ENCODE measurements at regions not wholly inside any gene's neighbourhood (a gene's known extent, or its start where the extent isn't known, plus 50 kb on each side); places are given as distances from the start of the nearest gene placed in this dataset.
A peak's percentile ranks its signal among the peaks of the same experiment; 100 is the strongest.

- Histone ChIP-seq H3K14ac (replicated peaks; ENCODE audit: low read depth, low read length) (no peak overlapping the region), H3K56ac (ENCODE audit: extremely low read depth, insufficient read depth, low read length) (no peak overlapping the region), H4K5ac (ENCODE audit: low read depth, low read length) (no peak overlapping the region), H2BK20ac (ENCODE audit: low read depth, low read length) (no peak overlapping the region), H3K4me3 (ENCODE audit: insufficient read depth, low read depth, low read length) (no peak overlapping the region), H3K27me3 (ENCODE audit: control insufficient read depth, insufficient read depth, low read length) (no peaks in the 10 kb centered on the region), H3K23ac (ENCODE audit: low read depth, low read length) (no peak overlapping the region), H3K18ac (ENCODE audit: low read depth, low read length) (no peak overlapping the region), H2BK120ac (ENCODE audit: low read depth, low read length) (no peak overlapping the region), H3K9me1 (ENCODE audit: insufficient read depth, low read length) (no peaks in the 10 kb centered on the region), H2BK5ac (ENCODE audit: low read depth, low read length, poor library complexity, severe bottlenecking) (no peak overlapping the region), H2BK15ac (ENCODE audit: low read depth, low read length) (no peak overlapping the region), H3K9ac (ENCODE audit: low read depth, low read length) (no peak overlapping the region), H3K4me1 (ENCODE audit: control insufficient read depth, insufficient read depth, low read length) (peaks cover 3% of the 10 kb centered on the region; the same call in 1 of the 2 replicates), H2AFZ (replicated peaks; ENCODE audit: low read length, poor library complexity) (no peak overlapping the region), H4K91ac (ENCODE audit: insufficient read depth, low read depth, low read length) (no peak overlapping the region), H4K8ac (ENCODE audit: low read depth in 2 of 2, low read length in 2 of 2) (no peak overlapping the region), H3K9me3 (ENCODE audit: control insufficient read depth, insufficient read depth, low read length) (no peaks in the 10 kb centered on the region), H2AK9ac (replicated peaks; ENCODE audit: low read depth, low read length, poor library complexity) (no peak overlapping the region), H2AK5ac (ENCODE audit: low read depth, low read length) (no peak overlapping the region), H4K20me1 (ENCODE audit: insufficient read depth, low read length) (no peaks in the 10 kb centered on the region), H3K4me2 (ENCODE audit: low read depth, low read length) (no peak overlapping the region; the same call in 1 of the 2 replicates), H3K36me3 (ENCODE audit: control insufficient read depth, insufficient read depth, low read length) (no peaks in the 10 kb centered on the region), H3K4ac (ENCODE audit: low read depth, low read length) (no peak overlapping the region; the same call in 1 of the 2 replicates), H3K79me1 (ENCODE audit: low read depth in 1 of 2, low read length in 2 of 2) (no peaks in the 10 kb centered on the region), H3K27ac (ENCODE audit: insufficient read depth, low read length) (no peak overlapping the region)
- peak; percentile 76 for ATAC-seq (ENCODE audit: low read depth)
- peak; percentile 3 for DNase-seq
- no TSS peak for BruUV-seq (replicated peaks)
- intact Hi-C loops (cut with micrococcal nuclease), result no loop called here
- CTCF ChIA-PET, result no interaction called here
- POLR2A ChIA-PET (ENCODE audit: unreplicated experiment), result no interaction called here
- no CpG with 5 or more reads among the region's 2 CpGs for WGBS, 2 experiments (ENCODE audit: extremely low coverage in 2 of 2, insufficient read length in 1 of 2)
- in situ Hi-C loops (cut with MboI; ENCODE audit: low sequenced_read_pairs), result no loop called here
- dilution Hi-C loops (cut with HindIII; ENCODE audit: low sequenced_read_pairs, unreplicated experiment), result no loop called here
- TF ChIP-seq POLR2A (IDR thresholded peaks at IDR 0.05; ENCODE audit: low read depth, low read length) (no peak), MAZ (IDR thresholded peaks at IDR 0.05; ENCODE audit: borderline replicate concordance, low read depth, low read length) (no peak), CHD1 (IDR thresholded peaks at IDR 0.05; ENCODE audit: low read depth, low read length) (no peak), ELK1 (IDR thresholded peaks at IDR 0.05; ENCODE audit: borderline replicate concordance, low read depth, low read length) (no peak), RAD21 (IDR thresholded peaks at IDR 0.05; ENCODE audit: low read length) (no peak), RCOR1 (IDR thresholded peaks at IDR 0.05; ENCODE audit: insufficient replicate concordance, low read length) (no peak), MAFK (IDR thresholded peaks at IDR 0.05; ENCODE audit: low read depth, low read length) (no peak), NFE2L2 (IDR thresholded peaks at IDR 0.05; ENCODE audit: low read depth, low read length) (no peak), BHLHE40 (IDR thresholded peaks at IDR 0.05; ENCODE audit: low read depth, low read length) (no peak), RFX5 (IDR thresholded peaks at IDR 0.05; ENCODE audit: low read depth, low read length) (no peak), USF2 (IDR thresholded peaks at IDR 0.05; ENCODE audit: low read depth, low read length) (no peak), FOS (IDR thresholded peaks at IDR 0.05; ENCODE audit: low read depth, low read length) (no peak), CTCF (conservative IDR thresholded peaks at IDR 0.05; ENCODE audit: low read depth, low read length) (no peak), SMC3 (IDR thresholded peaks at IDR 0.05; ENCODE audit: low read depth, low read length) (no peak), CEBPB (IDR thresholded peaks at IDR 0.05; ENCODE audit: low read depth, low read length) (no peak), MXI1 (IDR thresholded peaks at IDR 0.05; ENCODE audit: borderline replicate concordance, low read depth, low read length) (no peak)
Measured at GRCh38 chr13:64992314-64992713, 2237.8 kb downstream of the PCDH9 start.
